SH-SY5Y (cell line): ENCODE measurements at regions not wholly inside any gene's neighbourhood (a gene's known extent, or its start where the extent isn't known, plus 50 kb on each side); places are given as distances from the start of the nearest gene placed in this dataset.

ENCODE experiments used
- GATA2 ChIP-seq: IDR thresholded peaks from 2 replicates; pipeline ENCODE4 v1.6.1; 2011; ENCODE audit warnings: mild to moderate bottlenecking, low read depth, low read length
- GATA3 ChIP-seq: IDR thresholded peaks from 2 replicates; pipeline ENCODE4 v1.6.1; 2011; ENCODE audit warnings: low read depth, mild to moderate bottlenecking, low read length, moderate library complexity

- no peak for TF ChIP-seq GATA2
- TF ChIP-seq GATA3: no peak
Measured at GRCh38 chr16:5512014-5512413, 414.4 kb upstream of the EEF2KMT start.
